ENCODE measurements at regions not wholly inside any gene's neighbourhood (a gene's known extent, or its start where the extent isn't known, plus 50 kb on each side); places are given as distances from the start of the nearest gene placed in this dataset.

- intact Hi-C loops (cut with DNase I; ENCODE audit: low total_unique reads) = no loop called here
- H3K4me3 ChIP-seq (ENCODE audit: low read depth, poor library complexity, severe bottlenecking) = no peak overlapping the region
- DNase-seq (ENCODE audit: low spot score in 2 of 2) = no peak
- WGBS, 2 donors = 43 to 47% methylated on average over 2 of the region's 2 CpGs
- TF ChIP-seq, protein P1, sequence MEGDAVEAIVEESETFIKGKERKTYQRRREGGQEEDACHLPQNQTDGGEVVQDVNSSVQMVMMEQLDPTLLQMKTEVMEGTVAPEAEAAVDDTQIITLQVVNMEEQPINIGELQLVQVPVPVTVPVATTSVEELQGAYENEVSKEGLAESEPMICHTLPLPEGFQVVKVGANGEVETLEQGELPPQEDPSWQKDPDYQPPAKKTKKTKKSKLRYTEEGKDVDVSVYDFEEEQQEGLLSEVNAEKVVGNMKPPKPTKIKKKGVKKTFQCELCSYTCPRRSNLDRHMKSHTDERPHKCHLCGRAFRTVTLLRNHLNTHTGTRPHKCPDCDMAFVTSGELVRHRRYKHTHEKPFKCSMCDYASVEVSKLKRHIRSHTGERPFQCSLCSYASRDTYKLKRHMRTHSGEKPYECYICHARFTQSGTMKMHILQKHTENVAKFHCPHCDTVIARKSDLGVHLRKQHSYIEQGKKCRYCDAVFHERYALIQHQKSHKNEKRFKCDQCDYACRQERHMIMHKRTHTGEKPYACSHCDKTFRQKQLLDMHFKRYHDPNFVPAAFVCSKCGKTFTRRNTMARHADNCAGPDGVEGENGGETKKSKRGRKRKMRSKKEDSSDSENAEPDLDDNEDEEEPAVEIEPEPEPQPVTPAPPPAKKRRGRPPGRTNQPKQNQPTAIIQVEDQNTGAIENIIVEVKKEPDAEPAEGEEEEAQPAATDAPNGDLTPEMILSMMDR (IDR thresholded peaks at IDR 0.05) = no peak
- TF ChIP-seq POLR2A (IDR thresholded peaks at IDR 0.05) = no peak
Measured at GRCh38 chr2:5140347-5140746, 551.8 kb upstream of the SOX11 start.

DNA sequence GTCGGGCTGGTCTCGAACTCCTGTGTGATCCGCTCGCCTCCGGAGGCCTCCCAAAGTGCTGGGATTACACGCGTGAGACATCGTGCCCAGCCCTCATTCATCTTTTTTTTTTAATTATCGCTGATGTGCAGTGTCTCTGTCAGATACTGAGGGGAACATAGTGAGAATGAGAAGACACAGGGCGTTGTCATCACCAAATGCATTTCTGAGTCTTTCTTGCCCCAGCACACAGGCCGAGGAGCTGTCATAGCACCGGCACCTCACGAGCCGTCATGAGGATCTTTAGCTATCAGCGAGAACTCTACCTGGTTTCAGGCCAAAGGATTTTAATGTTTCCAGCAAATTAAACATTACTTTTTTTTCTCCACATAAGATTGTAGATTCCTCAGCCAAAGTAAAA, 548.0 kb upstream of the SOX11 start:
- WGBS, 2 donors = 95% methylated on average over 15 of the region's 15 CpGs
- TF ChIP-seq, protein P1 (IDR thresholded peaks at IDR 0.05) = no peak
- TF ChIP-seq POLR2A (IDR thresholded peaks at IDR 0.05) = no peak
- intact Hi-C loops (cut with DNase I; ENCODE audit: low total_unique reads) = no loop called here
- no peak overlapping the region for H3K4me3 ChIP-seq (ENCODE audit: low read depth, poor library complexity, severe bottlenecking)
- DNase-seq (ENCODE audit: low spot score in 2 of 2) = no peak

DNA sequence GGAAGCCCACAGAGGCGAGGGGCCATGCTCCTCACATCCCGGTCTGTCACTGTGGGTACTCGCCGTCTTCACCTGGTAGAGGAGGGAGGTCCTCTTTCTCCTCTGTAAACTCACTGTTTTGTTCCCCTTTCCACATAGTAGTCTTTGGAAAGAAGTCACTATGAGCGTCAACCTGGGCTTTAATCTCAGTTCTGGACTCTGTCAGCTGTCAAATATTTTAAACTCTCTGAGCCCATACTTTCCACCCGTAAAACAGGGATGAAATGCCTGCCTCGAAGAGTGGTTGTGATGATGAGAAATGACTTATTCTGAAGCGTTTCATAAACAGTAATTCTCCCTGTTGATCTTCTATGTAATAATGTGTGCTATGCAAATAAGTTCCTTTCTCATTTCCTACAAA, 547.1 kb upstream of the SOX11 start:
- intact Hi-C loops (cut with DNase I; ENCODE audit: low total_unique reads) = no loop called here
- no peak overlapping the region for H3K4me3 ChIP-seq (ENCODE audit: low read depth, poor library complexity, severe bottlenecking)
- no peak for TF ChIP-seq POLR2A (IDR thresholded peaks at IDR 0.05)
- TF ChIP-seq, protein P1 (IDR thresholded peaks at IDR 0.05) = no peak
- no peak for DNase-seq (ENCODE audit: low spot score in 2 of 2)
- 81 to 85% methylated on average over 8 of the region's 8 CpGs for WGBS, 2 donors

- intact Hi-C loops (cut with DNase I; ENCODE audit: low total_unique reads) = no loop called here
- no peak overlapping the region for H3K4me3 ChIP-seq (ENCODE audit: low read depth, poor library complexity, severe bottlenecking)
- TF ChIP-seq, protein P1 (IDR thresholded peaks at IDR 0.05) = no peak
- no peak for TF ChIP-seq POLR2A (IDR thresholded peaks at IDR 0.05)
- WGBS, 2 donors = 96 to 98% methylated on average over 4 of the region's 4 CpGs
- no peak for DNase-seq (ENCODE audit: low spot score in 2 of 2)
Measured at GRCh38 chr2:5145801-5146200, 546.4 kb upstream of the SOX11 start.

DNA sequence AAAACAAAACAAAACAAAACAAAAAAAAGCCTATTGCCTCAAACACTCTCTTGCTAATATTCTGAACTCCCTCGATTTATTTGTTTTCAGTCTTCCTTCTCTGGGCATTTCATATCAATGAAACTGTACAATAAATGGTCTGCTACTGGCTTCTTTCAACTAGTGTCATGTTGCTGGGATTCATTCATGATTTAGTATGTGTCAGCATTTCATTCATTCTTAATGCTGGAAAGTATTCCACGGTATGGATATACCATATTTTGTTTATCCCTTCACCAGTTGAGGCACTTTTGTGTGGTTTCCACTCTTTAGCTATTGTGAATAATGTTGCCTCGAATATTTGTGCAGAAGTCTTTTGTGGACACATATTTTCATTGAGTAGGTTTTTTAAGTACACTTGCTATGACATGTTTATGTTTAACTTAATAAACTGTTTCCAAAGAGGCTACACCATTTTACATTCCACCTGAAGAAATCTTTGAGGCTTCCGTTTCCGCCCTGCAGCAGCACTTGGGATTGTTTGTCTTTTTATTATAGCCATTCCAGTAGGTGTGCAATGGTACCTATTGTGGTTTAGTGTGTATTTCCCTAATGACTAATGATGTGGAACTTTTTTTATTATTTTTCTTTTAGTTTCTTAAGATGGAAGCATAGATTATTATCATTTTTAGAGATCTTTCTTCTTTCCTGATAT, 543.6 kb upstream of the SOX11 start:
- DNase-seq (ENCODE audit: low spot score in 2 of 2) = no peak

More for the DNA sequence above, 543.6 kb upstream of the SOX11 start:
- WGBS, 2 donors = 84 to 85% methylated on average over 5 of the region's 5 CpGs
- no peak overlapping the region for H3K4me3 ChIP-seq (ENCODE audit: low read depth, poor library complexity, severe bottlenecking)
- intact Hi-C loops (cut with DNase I; ENCODE audit: low total_unique reads) = no loop called here
- TF ChIP-seq, protein P1 (IDR thresholded peaks at IDR 0.05) = no peak
- TF ChIP-seq POLR2A (IDR thresholded peaks at IDR 0.05) = no peak

Data from lower leg skin (tissue), 4 donors.